Tibial nerve (tissue), 4 donors: ENCODE measurements at regions not wholly inside any gene's neighbourhood (a gene's known extent, or its start where the extent isn't known, plus 50 kb on each side); places are given as distances from the start of the nearest gene placed in this dataset.

Experiments
- DNase-seq, 2 donors: peaks; one replicate each; pipeline ENCODE4 v3.0.0-alpha.2; 2019; ENCODE audit warnings: low spot score in 2 of 2
- H3K27ac ChIP-seq, 4 donors: fragments of 200-600 bp; sonication (generic) in 3 of 4; one replicate each; pipeline ENCODE4 v1.5.1; 2017 to 2019; ENCODE audit warnings: mild to moderate bottlenecking in 1 of 4
- H3K27me3 ChIP-seq, 2 donors: fragments of 200-600 bp; sonication (generic) in 1 of 2; one replicate each; pipeline versions ENCODE4 v1.5.1 to v1.6.0; 2017 to 2019
- H3K36me3 ChIP-seq, 3 donors: fragments of 200-600 bp; sonication (generic); one replicate each; pipeline ENCODE4 v1.5.1; 2018 to 2019
- H3K4me1 ChIP-seq, 4 donors: fragments of 200-600 bp; sonication (generic) in 3 of 4; one replicate each; pipeline ENCODE4 v1.5.1; 2017 to 2019
- H3K4me3 ChIP-seq, 4 donors: fragments of 200-600 bp; sonication (generic) in 3 of 4; one replicate each; pipeline ENCODE4 v1.5.1; 2017 to 2019; ENCODE audit warnings: mild to moderate bottlenecking in 1 of 4, moderate library complexity in 1 of 4
- H3K9me3 ChIP-seq, 4 donors: fragments of 200-600 bp; sonication (generic) in 3 of 4; one replicate each; pipeline ENCODE4 v1.5.1; 2017 to 2019
- EP300 ChIP-seq, 2 donors: sonication (generic); formaldehyde crosslinking; IDR thresholded peaks; one replicate each; pipeline ENCODE4 v1.6.1; 2017; ENCODE audit warnings: antibody characterized with exemption in 2 of 2, mild to moderate bottlenecking in 1 of 2
- POLR2A ChIP-seq, 2 donors: fragments of 450-650 bp; IDR thresholded peaks; one replicate each; pipeline ENCODE4 v1.6.1; 2017; ENCODE audit warnings: antibody characterized with exemption in 2 of 2, mild to moderate bottlenecking in 2 of 2, moderate library complexity in 2 of 2
- WGBS, 2 donors: methylation state at CpG; one replicate each; pipeline ENCODE4 v1.1.5; 2018; 5-methylcytosine and 5-hydroxymethylcytosine counted together
- TF ChIP-seq, protein P1 (sequence below), 5 experiments: fragments of 200-600 bp in 3 of 5; fragments of 450-650 bp in 2 of 5; sonication (generic) in 3 of 5; IDR thresholded peaks; one replicate each; pipeline ENCODE4 v1.5.1; 2016 to 2019; ENCODE audit warnings: antibody characterized with exemption in 5 of 5, mild to moderate bottlenecking in 3 of 5, moderate library complexity in 2 of 5

GRCh38 chr7:121485467-121486243 lies 89.5 kb upstream of the FAM3C start:
- WGBS, 2 donors: 55 to 65% methylated on average over 7 of the region's 7 CpGs
- no peak for TF ChIP-seq POLR2A (IDR thresholded peaks at IDR 0.05)
- no peak for TF ChIP-seq EP300 (IDR thresholded peaks at IDR 0.05)
- TF ChIP-seq, protein P1, sequence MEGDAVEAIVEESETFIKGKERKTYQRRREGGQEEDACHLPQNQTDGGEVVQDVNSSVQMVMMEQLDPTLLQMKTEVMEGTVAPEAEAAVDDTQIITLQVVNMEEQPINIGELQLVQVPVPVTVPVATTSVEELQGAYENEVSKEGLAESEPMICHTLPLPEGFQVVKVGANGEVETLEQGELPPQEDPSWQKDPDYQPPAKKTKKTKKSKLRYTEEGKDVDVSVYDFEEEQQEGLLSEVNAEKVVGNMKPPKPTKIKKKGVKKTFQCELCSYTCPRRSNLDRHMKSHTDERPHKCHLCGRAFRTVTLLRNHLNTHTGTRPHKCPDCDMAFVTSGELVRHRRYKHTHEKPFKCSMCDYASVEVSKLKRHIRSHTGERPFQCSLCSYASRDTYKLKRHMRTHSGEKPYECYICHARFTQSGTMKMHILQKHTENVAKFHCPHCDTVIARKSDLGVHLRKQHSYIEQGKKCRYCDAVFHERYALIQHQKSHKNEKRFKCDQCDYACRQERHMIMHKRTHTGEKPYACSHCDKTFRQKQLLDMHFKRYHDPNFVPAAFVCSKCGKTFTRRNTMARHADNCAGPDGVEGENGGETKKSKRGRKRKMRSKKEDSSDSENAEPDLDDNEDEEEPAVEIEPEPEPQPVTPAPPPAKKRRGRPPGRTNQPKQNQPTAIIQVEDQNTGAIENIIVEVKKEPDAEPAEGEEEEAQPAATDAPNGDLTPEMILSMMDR (IDR thresholded peaks at IDR 0.05): no peak
- H3K27me3 ChIP-seq: no peaks in the 10 kb centered on the region
- no peaks in the 10 kb centered on the region for H3K9me3 ChIP-seq
- no peak for DNase-seq
- peaks cover 0 to 6% (median 0%) of the 10 kb centered on the region in 4 donors for H3K4me1 ChIP-seq
- no peaks in the 10 kb centered on the region for H3K36me3 ChIP-seq
- H3K27ac ChIP-seq: no peak overlapping the region
- no peak overlapping the region for H3K4me3 ChIP-seq

DNA sequence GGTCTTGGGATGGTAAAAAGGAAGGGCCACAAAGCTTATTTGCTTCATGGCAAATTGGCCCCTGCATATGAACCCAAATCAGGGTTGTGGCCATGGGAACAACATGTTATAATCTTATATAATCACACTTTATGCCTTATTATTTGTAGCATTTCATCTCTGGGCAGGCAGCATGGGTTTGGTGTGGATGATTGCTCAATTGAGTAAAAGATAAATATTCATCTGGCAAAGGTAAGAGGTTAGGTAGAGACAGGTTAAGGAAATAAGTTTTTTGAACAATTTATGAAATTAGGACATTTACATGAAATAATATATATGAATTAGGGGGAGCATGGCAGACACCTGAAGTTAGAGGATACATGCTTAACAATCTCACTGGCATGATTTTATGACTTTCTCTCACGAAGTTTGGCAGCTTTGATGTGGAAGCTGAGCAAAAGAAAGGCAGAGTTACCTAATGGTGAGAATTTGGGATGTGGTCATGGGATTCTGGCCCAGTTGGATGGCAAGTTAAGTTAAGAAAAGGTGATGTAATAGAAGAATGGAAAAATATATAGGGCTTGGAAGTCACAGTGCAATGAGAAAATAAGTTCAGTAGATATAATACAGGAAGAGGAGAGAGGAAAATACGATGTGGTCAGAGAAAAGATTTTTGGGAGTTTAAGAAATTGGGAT lies 88.1 kb upstream of the FAM3C start:
- no peak overlapping the region for H3K27ac ChIP-seq
- WGBS, 2 donors: 80% methylated on average over 2 of the region's 2 CpGs
- H3K9me3 ChIP-seq: no peaks in the 10 kb centered on the region
- TF ChIP-seq POLR2A (IDR thresholded peaks at IDR 0.05): no peak
- TF ChIP-seq, protein P1 (IDR thresholded peaks at IDR 0.05): no peak
- no peak for TF ChIP-seq EP300 (IDR thresholded peaks at IDR 0.05)
- no peaks in the 10 kb centered on the region for H3K36me3 ChIP-seq
- H3K4me1 ChIP-seq: peaks cover 0 to 17% (median 0%) of the 10 kb centered on the region in 4 donors
- no peaks in the 10 kb centered on the region for H3K27me3 ChIP-seq
- DNase-seq: no peak
- H3K4me3 ChIP-seq: no peak overlapping the region

GRCh38 chr7:121480566-121481335 lies 84.6 kb upstream of the FAM3C start:
- H3K36me3 ChIP-seq: no peaks in the 10 kb centered on the region
- TF ChIP-seq POLR2A (IDR thresholded peaks at IDR 0.05) (no peak), EP300 (IDR thresholded peaks at IDR 0.05) (no peak)
- TF ChIP-seq, protein P1 (IDR thresholded peaks at IDR 0.05): no peak
- H3K4me3 ChIP-seq: no peak overlapping the region
- peak overlapping the region in 2 of 4 donors; percentile 9 to 26 for H3K27ac ChIP-seq
- no peaks in the 10 kb centered on the region for H3K27me3 ChIP-seq
- WGBS, 2 donors: 44 to 49% methylated on average over 6 of the region's 6 CpGs
- peaks cover 0 to 16% (median 0%) of the 10 kb centered on the region in 4 donors for H3K4me1 ChIP-seq
- H3K9me3 ChIP-seq: no peaks in the 10 kb centered on the region
- no peak for DNase-seq

- no peak for DNase-seq
- H3K27me3 ChIP-seq: no peaks in the 10 kb centered on the region
- H3K36me3 ChIP-seq: no peaks in the 10 kb centered on the region
- H3K4me3 ChIP-seq: no peak overlapping the region
- no peaks in the 10 kb centered on the region for H3K9me3 ChIP-seq
- TF ChIP-seq, protein P1 (IDR thresholded peaks at IDR 0.05): no peak
- no peak for TF ChIP-seq EP300 (IDR thresholded peaks at IDR 0.05)
- no peak for TF ChIP-seq POLR2A (IDR thresholded peaks at IDR 0.05)
- WGBS, 2 donors: 24 to 35% methylated on average over 2 of the region's 2 CpGs
- H3K4me1 ChIP-seq: peaks cover 0 to 11% (median 0%) of the 10 kb centered on the region in 4 donors
- peak overlapping the region in 2 of 4 donors; percentile 9 to 26 for H3K27ac ChIP-seq
Observed at GRCh38 chr7:121480058-121480457, 84.0 kb upstream of the FAM3C start.
